Progenitor cell of endocrine pancreas (in vitro differentiated cells): ENCODE measurements at regions not wholly inside any gene's neighbourhood (a gene's known extent, or its start where the extent isn't known, plus 50 kb on each side); places are given as distances from the start of the nearest gene placed in this dataset.
"Not testable (repeated sequence)": the region's sequence is repeated elsewhere in the genome, so short reads cannot be mapped to it uniquely, and the experiment has no call there.

Experiments used
- DNase-seq: peaks from one replicate; pipeline ENCODE4 v3.0.0; 2021; ENCODE audit warnings: low spot score; ENCODE audit not compliant: unreplicated experiment
- H3K27ac Mint-ChIP-seq: 2 replicates; pipeline ENCODE4 v1.8.0; 2021; ENCODE audit warnings: mild to moderate bottlenecking, moderate library complexity, mixed read lengths
- H3K27me3 Mint-ChIP-seq: 2 replicates; pipeline ENCODE4 v1.8.0; 2021; ENCODE audit warnings: mixed read lengths
- H3K36me3 Mint-ChIP-seq: 2 replicates; pipeline ENCODE4 v1.8.0; 2022; ENCODE audit warnings: mixed read lengths; ENCODE audit not compliant: insufficient read depth
- H3K4me1 Mint-ChIP-seq: 2 replicates; pipeline ENCODE4 v1.8.0; 2021; ENCODE audit warnings: low read depth, mixed read lengths
- H3K4me3 Mint-ChIP-seq: 2 replicates; pipeline ENCODE4 v1.8.0; 2021; ENCODE audit warnings: low read depth, mild to moderate bottlenecking, moderate library complexity, mixed read lengths
- H3K9me3 Mint-ChIP-seq: 2 replicates; pipeline ENCODE4 v1.8.0; 2021; ENCODE audit warnings: low read depth, mixed read lengths
- CTCF ChIP-seq: fragments of 200-600 bp; sonication (generic); IDR thresholded peaks from one replicate; pipeline ENCODE4 v1.5.0; 2021; ENCODE audit warnings: antibody characterized with exemption, mild to moderate bottlenecking; ENCODE audit not compliant: unreplicated experiment

- H3K36me3 Mint-ChIP-seq: no peaks in the 10 kb centered on the region
- no peak overlapping the region for H3K4me3 Mint-ChIP-seq
- no peak for DNase-seq
- no peak for TF ChIP-seq CTCF
- H3K27ac Mint-ChIP-seq: no peak overlapping the region
- H3K4me1 Mint-ChIP-seq: peaks cover 10% of the 10 kb centered on the region
- peaks cover 12% of the 10 kb centered on the region for H3K9me3 Mint-ChIP-seq
- H3K27me3 Mint-ChIP-seq: no peaks in the 10 kb centered on the region
Observed at GRCh38 chr17:54373970-54374369, 526.7 kb upstream of the TOM1L1 start.

GRCh38 chr17:54376409-54376808 lies 524.2 kb upstream of the TOM1L1 start:
- not testable (repeated sequence) for H3K9me3 Mint-ChIP-seq, DNase-seq, H3K36me3 Mint-ChIP-seq, H3K4me3 Mint-ChIP-seq, H3K27ac Mint-ChIP-seq, H3K27me3 Mint-ChIP-seq, H3K4me1 Mint-ChIP-seq

- no peak for TF ChIP-seq CTCF
Observed at GRCh38 chr17:54381482-54381881, 519.2 kb upstream of the TOM1L1 start.

GRCh38 chr17:54404259-54404658 lies 496.4 kb upstream of the TOM1L1 start:
- Mint-ChIP-seq H3K27me3 (no peaks in the 10 kb centered on the region), H3K9me3 (no peaks in the 10 kb centered on the region), H3K4me3 (no peak overlapping the region), H3K36me3 (no peaks in the 10 kb centered on the region), H3K27ac (no peak overlapping the region), H3K4me1 (no peaks in the 10 kb centered on the region)
- TF ChIP-seq CTCF: no peak
- no peak for DNase-seq

More at GRCh38 chr17:54381482-54381881, 519.2 kb upstream of the TOM1L1 start:
- no peaks in the 10 kb centered on the region for H3K9me3 Mint-ChIP-seq
- no peaks in the 10 kb centered on the region for H3K4me1 Mint-ChIP-seq
- no peaks in the 10 kb centered on the region for H3K27me3 Mint-ChIP-seq
- H3K27ac Mint-ChIP-seq: no peak overlapping the region
- H3K36me3 Mint-ChIP-seq: no peaks in the 10 kb centered on the region
- no peak overlapping the region for H3K4me3 Mint-ChIP-seq
- no peak for DNase-seq

GRCh38 chr17:54405826-54406225 lies 494.8 kb upstream of the TOM1L1 start:
- H3K36me3 Mint-ChIP-seq: no peaks in the 10 kb centered on the region
- no peaks in the 10 kb centered on the region for H3K4me1 Mint-ChIP-seq
- H3K27me3 Mint-ChIP-seq: no peaks in the 10 kb centered on the region
- no peaks in the 10 kb centered on the region for H3K9me3 Mint-ChIP-seq
- no peak for DNase-seq
- no peak overlapping the region for H3K4me3 Mint-ChIP-seq
- no peak for TF ChIP-seq CTCF
- no peak overlapping the region for H3K27ac Mint-ChIP-seq

GRCh38 chr17:54408731-54409130 lies 491.9 kb upstream of the TOM1L1 start:
- no peak overlapping the region for H3K27ac Mint-ChIP-seq
- H3K27me3 Mint-ChIP-seq: no peaks in the 10 kb centered on the region
- no peak for DNase-seq
- H3K36me3 Mint-ChIP-seq: no peaks in the 10 kb centered on the region
- no peaks in the 10 kb centered on the region for H3K9me3 Mint-ChIP-seq
- TF ChIP-seq CTCF: no peak
- H3K4me3 Mint-ChIP-seq: no peak overlapping the region
- no peaks in the 10 kb centered on the region for H3K4me1 Mint-ChIP-seq
